Panc1 (cell line): ENCODE measurements at regions not wholly inside any gene's neighbourhood (a gene's known extent, or its start where the extent isn't known, plus 50 kb on each side); places are given as distances from the start of the nearest gene placed in this dataset.

Experiments used
- ATAC-seq: fragments of 200-7000 bp; cut with Tn5 transposase; 2 replicates; pipeline ENCODE4 v1.9.1; 2020; ENCODE audit warnings: mild to moderate bottlenecking, moderate library complexity
- BruUV-seq: library from RNA; stranded (reverse); fragments of 400-500 nt; replicated peaks from 2 replicates; lab custom pipeline; 2021; lab: Mats Ljungman, UMichigan
- CTCF ChIA-PET: fragments of 300-600 bp; sonication (Branson Sonifier 250); formaldehyde crosslinking; loops from one replicate; lab custom pipeline; 2022; ENCODE audit warnings: antibody characterized with exemption; lab: Charles Lee
- POLR2A ChIA-PET: fragments of 300-600 bp; sonication (Branson Sonifier 250); formaldehyde crosslinking; loops from one replicate; lab custom pipeline; 2022; ENCODE audit warnings: antibody characterized with exemption; lab: Charles Lee
- DNase-seq: peaks from one replicate; pipeline ENCODE4 v3.0.0-alpha.2; 2010; ENCODE audit warnings: low read depth, low spot score
- H3K27ac ChIP-seq: 2 replicates; pipeline ENCODE4 v1.5.1; 2011; ENCODE audit warnings: mild to moderate bottlenecking, low read length, inconsistent platforms
- H3K27me3 ChIP-seq: fragments of 200-500 bp; sonication (Bioruptor generic); 2 replicates; pipeline ENCODE4 v1.6.0; 2014; ENCODE audit warnings: low read length, inconsistent platforms; ENCODE audit not compliant: control insufficient read depth, insufficient read depth
- H3K36me3 ChIP-seq: fragments of 200-500 bp; sonication (Bioruptor generic); 2 replicates; pipeline ENCODE4 v1.5.1; 2014; ENCODE audit warnings: inconsistent platforms, mild to moderate bottlenecking, low read length, moderate library complexity; ENCODE audit not compliant: control insufficient read depth, insufficient read depth
- H3K4me1 ChIP-seq: 2 replicates; pipeline ENCODE4 v1.5.1; 2011; ENCODE audit warnings: inconsistent platforms, mild to moderate bottlenecking, low read length, moderate library complexity; ENCODE audit not compliant: control insufficient read depth, insufficient read depth
- H3K4me3 ChIP-seq, 2 experiments: 2 replicates each; pipeline ENCODE4 v1.5.1; 2011 to 2012; ENCODE audit warnings: low read depth in 2 of 2, low read length in 2 of 2, mild to moderate bottlenecking in 2 of 2, inconsistent platforms in 1 of 2, moderate library complexity in 1 of 2
- H3K9me3 ChIP-seq: fragments of 200-500 bp; sonication (Bioruptor generic); 2 replicates; pipeline ENCODE4 v1.5.1; 2014; ENCODE audit warnings: low read depth, mild to moderate bottlenecking, inconsistent platforms, low read length, moderate library complexity; ENCODE audit not compliant: control insufficient read depth, insufficient read depth
- POLR2AphosphoS5 ChIP-seq: IDR thresholded peaks from 2 replicates; pipeline ENCODE4 v1.6.1; 2012; ENCODE audit warnings: mild to moderate bottlenecking, low read depth, low read length, moderate library complexity
- REST ChIP-seq, 2 experiments: IDR thresholded peaks; 2 replicates each; pipeline ENCODE4 v1.6.1; 2011 to 2012; ENCODE audit warnings: low read depth in 2 of 2, control low read depth in 1 of 2, low read length in 1 of 2, mild to moderate bottlenecking in 1 of 2, moderate library complexity in 1 of 2; ENCODE audit not compliant: insufficient read depth in 1 of 2
- SIN3A ChIP-seq: IDR thresholded peaks from 2 replicates; pipeline ENCODE4 v1.6.1; 2012; ENCODE audit warnings: low read depth, mild to moderate bottlenecking, low read length, moderate library complexity, borderline replicate concordance; ENCODE audit not compliant: insufficient read depth
- TCF7L2 ChIP-seq: IDR thresholded peaks from 2 replicates; pipeline ENCODE4 v1.6.1; 2011; ENCODE audit warnings: mild to moderate bottlenecking, low read depth, low read length, inconsistent platforms
- in situ Hi-C: cut with HindIII; loops from 2 replicates; pipeline ENCODE4 v1.10.0; 2016; ENCODE audit warnings: low sequenced_read_pairs, low pct_unique_long_range_greater_than_20kb
- intact Hi-C: fragments of 100-400 bp; cut with micrococcal nuclease; formaldehyde crosslinking; loops from one replicate; pipeline ENCODE4 v1.10.0; 2022; ENCODE audit not compliant: unreplicated experiment
- TF ChIP-seq, protein P1 (sequence below): fragments of 450-650 bp; IDR thresholded peaks from 2 replicates; pipeline ENCODE4 v1.5.1; 2017; ENCODE audit warnings: mild to moderate bottlenecking

- ATAC-seq = no peak
- in situ Hi-C loops (no loop called here), intact Hi-C loops (no loop called here)
- Histone ChIP-seq H3K4me1 (no peaks in the 10 kb centered on the region), H3K4me3 (no peak overlapping the region), H3K36me3 (no peaks in the 10 kb centered on the region), H3K27ac (no peak overlapping the region), H3K27me3 (peaks cover 3% of the 10 kb centered on the region; the same call in 1 of the 2 replicates), H3K9me3 (no peaks in the 10 kb centered on the region)
- CTCF ChIA-PET = no interaction called here
- POLR2A ChIA-PET = no interaction called here
- no TSS peak for BruUV-seq
- no peak for DNase-seq
- no peak for TF ChIP-seq TCF7L2
- no peak for TF ChIP-seq SIN3A
- TF ChIP-seq, protein P1, sequence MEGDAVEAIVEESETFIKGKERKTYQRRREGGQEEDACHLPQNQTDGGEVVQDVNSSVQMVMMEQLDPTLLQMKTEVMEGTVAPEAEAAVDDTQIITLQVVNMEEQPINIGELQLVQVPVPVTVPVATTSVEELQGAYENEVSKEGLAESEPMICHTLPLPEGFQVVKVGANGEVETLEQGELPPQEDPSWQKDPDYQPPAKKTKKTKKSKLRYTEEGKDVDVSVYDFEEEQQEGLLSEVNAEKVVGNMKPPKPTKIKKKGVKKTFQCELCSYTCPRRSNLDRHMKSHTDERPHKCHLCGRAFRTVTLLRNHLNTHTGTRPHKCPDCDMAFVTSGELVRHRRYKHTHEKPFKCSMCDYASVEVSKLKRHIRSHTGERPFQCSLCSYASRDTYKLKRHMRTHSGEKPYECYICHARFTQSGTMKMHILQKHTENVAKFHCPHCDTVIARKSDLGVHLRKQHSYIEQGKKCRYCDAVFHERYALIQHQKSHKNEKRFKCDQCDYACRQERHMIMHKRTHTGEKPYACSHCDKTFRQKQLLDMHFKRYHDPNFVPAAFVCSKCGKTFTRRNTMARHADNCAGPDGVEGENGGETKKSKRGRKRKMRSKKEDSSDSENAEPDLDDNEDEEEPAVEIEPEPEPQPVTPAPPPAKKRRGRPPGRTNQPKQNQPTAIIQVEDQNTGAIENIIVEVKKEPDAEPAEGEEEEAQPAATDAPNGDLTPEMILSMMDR = no peak
- TF ChIP-seq POLR2AphosphoS5 = no peak
- TF ChIP-seq REST (IDR thresholded peaks at IDR 0.05; ENCODE audit: insufficient read depth in 1 of 2, low read depth in 2 of 2, low read length in 1 of 2) = no peak
Measured at GRCh38 chr16:66144641-66145040, 221.8 kb upstream of the CDH5 start.

DNA sequence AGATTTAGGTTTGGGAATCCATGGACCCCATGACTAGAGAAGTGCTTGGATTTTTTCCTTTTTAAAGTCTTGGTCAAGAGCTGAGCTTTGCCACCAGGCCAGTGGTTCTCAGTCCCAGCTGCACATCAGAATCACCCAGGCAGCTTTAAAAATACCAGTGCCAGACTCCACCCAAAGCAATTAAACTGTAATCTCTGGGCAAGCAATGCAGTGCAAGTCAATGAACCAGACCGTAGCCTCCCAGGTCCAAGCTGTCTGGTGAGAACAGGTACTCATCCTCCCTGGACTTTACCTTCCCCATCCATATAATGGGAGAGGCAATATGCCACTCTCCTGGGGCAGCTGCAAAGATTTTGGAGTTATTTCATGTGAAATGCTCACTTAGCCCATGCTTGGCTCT is 223.1 kb upstream of the CDH5 start:
- POLR2A ChIA-PET = no interaction called here
- no peaks in the 10 kb centered on the region for H3K9me3 ChIP-seq
- ATAC-seq = no peak
- DNase-seq = no peak
- H3K4me1 ChIP-seq = no peaks in the 10 kb centered on the region
- no TSS peak for BruUV-seq
- intact Hi-C loops = no loop called here
- TF ChIP-seq REST (IDR thresholded peaks at IDR 0.05; ENCODE audit: insufficient read depth in 1 of 2, low read depth in 2 of 2, low read length in 1 of 2) (no peak), SIN3A (no peak), TCF7L2 (no peak), POLR2AphosphoS5 (no peak)
- TF ChIP-seq, protein P1 = no peak
- H3K4me3 ChIP-seq = no peak overlapping the region
- CTCF ChIA-PET = no interaction called here
- H3K36me3 ChIP-seq = no peaks in the 10 kb centered on the region
- in situ Hi-C loops = no loop called here
- H3K27me3 ChIP-seq = no peaks in the 10 kb centered on the region
- no peak overlapping the region for H3K27ac ChIP-seq
